ENCODE measurements at regions not wholly inside any gene's neighbourhood (a gene's known extent, or its start where the extent isn't known, plus 50 kb on each side); places are given as distances from the start of the nearest gene placed in this dataset.

DNA sequence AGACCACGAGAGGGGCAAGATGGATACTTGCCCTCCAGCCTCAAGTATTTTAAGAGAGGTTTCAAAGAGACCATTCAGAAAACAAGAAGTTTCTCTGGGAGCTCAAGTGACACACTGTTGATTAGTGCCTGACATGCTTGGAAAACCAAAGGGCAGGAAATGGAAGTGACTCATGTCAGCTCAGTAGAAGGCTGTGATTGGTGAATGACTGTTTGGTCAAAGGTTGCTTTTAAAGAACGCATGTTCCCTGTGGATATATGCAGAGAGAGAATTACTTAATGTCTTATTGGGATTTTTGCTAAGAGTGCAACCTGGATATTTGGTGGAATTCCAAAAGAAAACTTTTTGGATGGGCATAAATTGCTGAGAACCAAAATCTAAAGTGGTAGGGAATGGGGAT lies 549.9 kb downstream of the XIRP2 start:
- no peak overlapping the region for H3K27ac Mint-ChIP-seq
- no peaks in the 10 kb centered on the region; the same call in 1 of the 2 replicates for H3K27me3 Mint-ChIP-seq (ENCODE audit: insufficient read depth)
- H3K9me3 Mint-ChIP-seq: peaks cover 52% of the 10 kb centered on the region
- DNase-seq: no peak
- no peaks in the 10 kb centered on the region for H3K4me1 Mint-ChIP-seq (ENCODE audit: low read depth)
- TF ChIP-seq, protein P1, sequence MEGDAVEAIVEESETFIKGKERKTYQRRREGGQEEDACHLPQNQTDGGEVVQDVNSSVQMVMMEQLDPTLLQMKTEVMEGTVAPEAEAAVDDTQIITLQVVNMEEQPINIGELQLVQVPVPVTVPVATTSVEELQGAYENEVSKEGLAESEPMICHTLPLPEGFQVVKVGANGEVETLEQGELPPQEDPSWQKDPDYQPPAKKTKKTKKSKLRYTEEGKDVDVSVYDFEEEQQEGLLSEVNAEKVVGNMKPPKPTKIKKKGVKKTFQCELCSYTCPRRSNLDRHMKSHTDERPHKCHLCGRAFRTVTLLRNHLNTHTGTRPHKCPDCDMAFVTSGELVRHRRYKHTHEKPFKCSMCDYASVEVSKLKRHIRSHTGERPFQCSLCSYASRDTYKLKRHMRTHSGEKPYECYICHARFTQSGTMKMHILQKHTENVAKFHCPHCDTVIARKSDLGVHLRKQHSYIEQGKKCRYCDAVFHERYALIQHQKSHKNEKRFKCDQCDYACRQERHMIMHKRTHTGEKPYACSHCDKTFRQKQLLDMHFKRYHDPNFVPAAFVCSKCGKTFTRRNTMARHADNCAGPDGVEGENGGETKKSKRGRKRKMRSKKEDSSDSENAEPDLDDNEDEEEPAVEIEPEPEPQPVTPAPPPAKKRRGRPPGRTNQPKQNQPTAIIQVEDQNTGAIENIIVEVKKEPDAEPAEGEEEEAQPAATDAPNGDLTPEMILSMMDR (IDR thresholded peaks at IDR 0.05): no peak
- no peak overlapping the region for H3K4me3 Mint-ChIP-seq
- H3K36me3 Mint-ChIP-seq (ENCODE audit: low read depth): no peaks in the 10 kb centered on the region

DNA sequence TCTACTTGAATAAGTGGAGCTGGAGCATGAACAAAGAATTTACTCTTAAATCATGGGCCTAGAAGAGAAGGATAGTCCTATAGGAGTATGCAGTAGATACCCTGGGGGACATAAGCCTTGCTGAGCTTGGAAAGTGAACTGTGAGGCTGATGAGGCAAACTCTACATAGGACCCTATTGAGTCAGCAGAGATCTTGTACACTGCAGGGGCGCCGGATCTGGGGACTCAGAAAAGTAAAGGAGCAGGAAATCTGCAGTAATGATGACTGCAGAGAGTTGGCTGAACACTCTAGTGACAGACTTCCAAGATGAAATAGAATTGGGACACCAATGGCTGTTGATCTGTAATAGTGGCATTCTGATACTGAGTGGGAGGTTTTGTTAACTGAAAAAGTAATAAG lies 543.7 kb downstream of the XIRP2 start:
- TF ChIP-seq, protein P1 (IDR thresholded peaks at IDR 0.05): no peak
- no peak for DNase-seq
- Mint-ChIP-seq H3K9me3 (peaks cover 58% of the 10 kb centered on the region), H3K27me3 (ENCODE audit: insufficient read depth) (peaks cover 1% of the 10 kb centered on the region; the same call in 1 of the 2 replicates), H3K27ac (no peak overlapping the region), H3K4me3 (no peak overlapping the region), H3K36me3 (ENCODE audit: low read depth) (no peaks in the 10 kb centered on the region; the same call in 1 of the 2 replicates), H3K4me1 (ENCODE audit: low read depth) (no peaks in the 10 kb centered on the region)

DNA sequence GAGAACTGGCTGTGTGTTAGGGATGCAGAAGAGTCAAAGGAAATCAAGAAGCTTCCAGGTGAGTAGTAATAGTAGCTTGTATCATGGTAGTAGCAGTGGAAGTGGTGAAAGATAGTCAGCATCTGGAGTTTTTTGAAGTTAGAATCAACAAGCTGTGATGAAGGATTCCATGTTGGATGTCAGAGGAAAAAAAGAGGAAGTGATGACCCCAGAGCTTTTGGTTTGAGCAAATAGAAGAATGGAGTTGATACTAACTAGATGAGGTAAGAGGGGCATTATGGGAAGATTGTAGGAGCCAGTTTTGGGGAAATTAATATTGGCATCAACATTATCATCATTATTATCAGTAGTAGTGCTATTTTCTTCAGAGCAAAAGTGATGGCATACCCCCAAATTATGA lies 542.2 kb downstream of the XIRP2 start:
- Mint-ChIP-seq H3K9me3 (peaks cover 46% of the 10 kb centered on the region), H3K27ac (no peak overlapping the region), H3K4me1 (ENCODE audit: low read depth) (no peaks in the 10 kb centered on the region), H3K4me3 (no peak overlapping the region), H3K36me3 (ENCODE audit: low read depth) (no peaks in the 10 kb centered on the region; the same call in 1 of the 2 replicates), H3K27me3 (ENCODE audit: insufficient read depth) (peaks cover 1% of the 10 kb centered on the region; the same call in 1 of the 2 replicates)
- TF ChIP-seq, protein P1 (IDR thresholded peaks at IDR 0.05): no peak
- no peak for DNase-seq

DNA sequence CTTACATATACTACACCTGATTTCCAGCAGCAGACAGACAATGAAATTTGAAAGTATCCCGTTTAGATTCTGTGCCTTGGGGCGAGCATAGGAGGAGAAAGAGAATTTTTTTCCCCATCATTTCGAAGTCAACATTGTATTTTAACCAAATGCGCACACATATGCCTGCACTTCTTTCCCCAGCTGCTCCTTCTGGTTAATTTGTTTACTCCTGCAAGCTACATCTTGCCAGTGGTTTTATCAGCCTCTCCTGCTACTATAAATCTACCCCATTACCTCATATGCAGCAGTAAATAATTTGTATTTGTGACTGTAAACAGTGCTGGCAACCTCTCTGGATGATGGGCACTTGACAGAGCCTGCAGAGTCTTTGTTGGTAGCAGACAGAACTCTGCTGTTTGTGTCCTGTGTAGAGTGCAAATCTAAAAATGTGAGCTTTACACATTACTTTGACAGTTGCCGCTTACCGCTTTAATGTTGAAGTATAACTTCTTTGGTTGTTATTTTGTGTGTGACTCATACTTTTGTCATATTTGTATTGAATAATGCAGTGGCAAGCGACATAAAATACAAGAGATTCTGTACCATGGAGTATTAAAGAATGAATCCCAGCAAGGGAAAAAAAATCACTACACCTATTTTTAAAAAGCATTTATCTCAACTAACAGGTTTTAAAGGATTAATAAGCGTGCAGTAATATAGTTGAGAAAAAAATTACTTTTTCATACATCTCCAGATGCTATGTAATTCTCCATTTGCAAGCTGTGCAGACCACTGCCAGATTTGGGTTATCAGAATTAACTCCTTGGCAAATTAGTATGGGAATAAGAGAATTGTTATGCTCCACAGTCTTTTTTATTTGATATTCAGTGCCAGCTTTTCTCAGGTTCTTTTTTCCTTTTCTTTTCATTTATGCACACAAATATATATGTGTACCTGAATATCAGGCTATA lies 536.8 kb downstream of the XIRP2 start:
- Mint-ChIP-seq H3K36me3 (ENCODE audit: low read depth) (no peaks in the 10 kb centered on the region; the same call in 1 of the 2 replicates), H3K4me3 (no peak overlapping the region), H3K27ac (no peak overlapping the region), H3K9me3 (peaks cover 47% of the 10 kb centered on the region), H3K27me3 (ENCODE audit: insufficient read depth) (peaks cover 1% of the 10 kb centered on the region; the same call in 1 of the 2 replicates), H3K4me1 (ENCODE audit: low read depth) (no peaks in the 10 kb centered on the region)
- TF ChIP-seq, protein P1 (IDR thresholded peaks at IDR 0.05): no peak
- DNase-seq: no peak

DNA sequence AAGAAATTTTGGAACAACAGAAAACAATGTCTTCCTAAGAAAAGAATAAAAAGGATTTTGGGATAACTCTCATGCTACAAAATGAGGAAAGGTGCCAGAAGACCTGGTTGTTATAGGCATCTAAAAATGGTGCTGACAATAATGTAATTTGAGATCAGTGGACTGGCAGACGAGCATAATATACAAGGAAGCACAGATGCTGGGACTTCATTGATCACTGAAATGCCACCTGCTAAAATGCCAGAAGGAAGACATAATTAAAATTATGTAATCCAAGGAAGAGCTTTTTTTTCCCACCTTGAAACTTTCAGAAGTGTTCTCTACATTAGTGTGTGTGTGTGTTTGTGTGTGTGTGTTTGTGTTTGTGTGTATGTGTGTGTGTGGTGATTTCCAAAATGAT lies 535.9 kb downstream of the XIRP2 start:
- no peak for DNase-seq
- TF ChIP-seq, protein P1 (IDR thresholded peaks at IDR 0.05): no peak
- Mint-ChIP-seq H3K36me3 (ENCODE audit: low read depth) (no peaks in the 10 kb centered on the region; the same call in 1 of the 2 replicates), H3K4me3 (no peak overlapping the region), H3K27me3 (ENCODE audit: insufficient read depth) (peaks cover 1% of the 10 kb centered on the region; the same call in 1 of the 2 replicates), H3K4me1 (ENCODE audit: low read depth) (no peaks in the 10 kb centered on the region), H3K27ac (no peak overlapping the region), H3K9me3 (peaks cover 43% of the 10 kb centered on the region)

All from HFFc6 (cell line).